Breast epithelium (tissue), 3 donors: ENCODE measurements at regions not wholly inside any gene's neighbourhood (a gene's known extent, or its start where the extent isn't known, plus 50 kb on each side); places are given as distances from the start of the nearest gene placed in this dataset.

ENCODE experiments used
- POLR2A ChIP-seq: fragments of 450-650 bp; IDR thresholded peaks from one replicate; pipeline ENCODE4 v1.6.1; 2016; ENCODE audit warnings: antibody characterized with exemption, mild to moderate bottlenecking, moderate library complexity
- TF ChIP-seq, protein P1 (sequence below), 3 donors: fragments of 450-650 bp; IDR thresholded peaks; one replicate each; pipeline ENCODE4 v1.5.1; 2016 to 2017; ENCODE audit warnings: antibody characterized with exemption in 3 of 3, mild to moderate bottlenecking in 3 of 3, moderate library complexity in 3 of 3

DNA sequence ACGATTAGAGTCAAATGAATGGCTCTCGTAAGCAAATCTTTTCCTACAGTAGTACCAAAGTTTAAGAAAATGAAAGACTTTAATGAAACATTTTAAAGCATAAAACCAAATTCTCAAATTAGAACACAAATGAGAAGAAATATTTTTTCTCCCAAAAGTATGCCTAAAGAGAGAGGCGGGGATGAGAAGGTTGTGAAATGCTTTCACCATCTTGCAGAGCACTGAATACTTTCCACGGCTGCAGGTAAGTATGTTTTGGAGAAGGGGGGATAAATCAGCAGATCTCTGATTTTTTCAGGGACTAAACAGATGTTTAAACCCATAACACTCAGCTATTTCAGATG, 277.1 kb downstream of the ADGB start:
- TF ChIP-seq, protein P1, sequence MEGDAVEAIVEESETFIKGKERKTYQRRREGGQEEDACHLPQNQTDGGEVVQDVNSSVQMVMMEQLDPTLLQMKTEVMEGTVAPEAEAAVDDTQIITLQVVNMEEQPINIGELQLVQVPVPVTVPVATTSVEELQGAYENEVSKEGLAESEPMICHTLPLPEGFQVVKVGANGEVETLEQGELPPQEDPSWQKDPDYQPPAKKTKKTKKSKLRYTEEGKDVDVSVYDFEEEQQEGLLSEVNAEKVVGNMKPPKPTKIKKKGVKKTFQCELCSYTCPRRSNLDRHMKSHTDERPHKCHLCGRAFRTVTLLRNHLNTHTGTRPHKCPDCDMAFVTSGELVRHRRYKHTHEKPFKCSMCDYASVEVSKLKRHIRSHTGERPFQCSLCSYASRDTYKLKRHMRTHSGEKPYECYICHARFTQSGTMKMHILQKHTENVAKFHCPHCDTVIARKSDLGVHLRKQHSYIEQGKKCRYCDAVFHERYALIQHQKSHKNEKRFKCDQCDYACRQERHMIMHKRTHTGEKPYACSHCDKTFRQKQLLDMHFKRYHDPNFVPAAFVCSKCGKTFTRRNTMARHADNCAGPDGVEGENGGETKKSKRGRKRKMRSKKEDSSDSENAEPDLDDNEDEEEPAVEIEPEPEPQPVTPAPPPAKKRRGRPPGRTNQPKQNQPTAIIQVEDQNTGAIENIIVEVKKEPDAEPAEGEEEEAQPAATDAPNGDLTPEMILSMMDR (IDR thresholded peaks at IDR 0.05): no peak
- TF ChIP-seq POLR2A: no peak
